Cardiac muscle cell (in vitro differentiated cells and primary cell): ENCODE measurements at regions not wholly inside any gene's neighbourhood (a gene's known extent, or its start where the extent isn't known, plus 50 kb on each side); places are given as distances from the start of the nearest gene placed in this dataset.
A peak's percentile ranks its signal among the peaks of the same experiment; 100 is the strongest.

Experiments used
- DNase-seq, 2 donors: peaks; one replicate each; pipeline versions ENCODE4 v3.0.0 to v3.0.0-alpha.2; 2010 to 2017; ENCODE audit warnings: low read depth in 1 of 2, low spot score in 1 of 2
- H3K27ac ChIP-seq: fragments of 200-600 bp; sonication (generic); 2 replicates; pipeline ENCODE4 v1.5.1; 2016
- H3K27me3 ChIP-seq: fragments of 200-600 bp; sonication (generic); 2 replicates; pipeline ENCODE4 v1.6.0; 2016; ENCODE audit warnings: control low read depth
- H3K36me3 ChIP-seq: fragments of 200-600 bp; sonication (generic); 2 replicates; pipeline ENCODE4 v1.5.1; 2016; ENCODE audit warnings: control low read depth
- H3K4me1 ChIP-seq: fragments of 200-600 bp; sonication (generic); 2 replicates; pipeline ENCODE4 v1.8.1; 2017; ENCODE audit warnings: low read depth, mild to moderate bottlenecking, mixed run types
- H3K4me3 ChIP-seq: fragments of 200-600 bp; sonication (generic); 2 replicates; pipeline ENCODE4 v1.5.1; 2016; ENCODE audit warnings: mild to moderate bottlenecking
- H3K9me3 ChIP-seq: fragments of 200-600 bp; sonication (generic); 2 replicates; pipeline ENCODE4 v1.5.1; 2017; ENCODE audit warnings: low read depth, mild to moderate bottlenecking, control low read depth
- CTCF ChIP-seq: IDR thresholded peaks from 2 replicates; pipeline ENCODE4 v1.5.1; 2012; ENCODE audit warnings: low read depth, mild to moderate bottlenecking, low read length

GRCh38 chr18:64278026-64278425, 129.1 kb upstream of the LINC00305 start:
- TF ChIP-seq CTCF: no peak
- Histone ChIP-seq H3K9me3 (no peaks in the 10 kb centered on the region), H3K27me3 (no peaks in the 10 kb centered on the region), H3K4me1 (no peaks in the 10 kb centered on the region), H3K36me3 (no peaks in the 10 kb centered on the region), H3K27ac (no peak overlapping the region), H3K4me3 (no peak overlapping the region)
- DNase-seq: no peak

GRCh38 chr18:64276311-64277090, 127.6 kb upstream of the LINC00305 start:
- Histone ChIP-seq H3K27me3 (no peaks in the 10 kb centered on the region), H3K27ac (no peak overlapping the region), H3K4me3 (no peak overlapping the region), H3K36me3 (no peaks in the 10 kb centered on the region), H3K4me1 (peaks cover 6% of the 10 kb centered on the region), H3K9me3 (no peaks in the 10 kb centered on the region)
- peak in 1 of 2 donors; percentile 22 for DNase-seq
- no peak for TF ChIP-seq CTCF

GRCh38 chr18:64275593-64276300, 126.9 kb upstream of the LINC00305 start:
- no peak overlapping the region for H3K4me3 ChIP-seq
- no peaks in the 10 kb centered on the region for H3K9me3 ChIP-seq
- H3K27me3 ChIP-seq: no peaks in the 10 kb centered on the region
- H3K4me1 ChIP-seq: peaks cover 10% of the 10 kb centered on the region
- H3K36me3 ChIP-seq: no peaks in the 10 kb centered on the region
- no peak for TF ChIP-seq CTCF
- DNase-seq: no peak
- no peak overlapping the region for H3K27ac ChIP-seq

- TF ChIP-seq CTCF: no peak
- Histone ChIP-seq H3K27ac (no peak overlapping the region), H3K9me3 (no peaks in the 10 kb centered on the region), H3K27me3 (no peaks in the 10 kb centered on the region), H3K36me3 (no peaks in the 10 kb centered on the region), H3K4me1 (peaks cover 10% of the 10 kb centered on the region), H3K4me3 (no peak overlapping the region)
- DNase-seq: no peak
These were observed 124.8 kb upstream of the LINC00305 start for GRCh38 chr18:64273724-64274123.

- Histone ChIP-seq H3K9me3 (no peaks in the 10 kb centered on the region), H3K27ac (no peak overlapping the region), H3K4me3 (no peak overlapping the region), H3K4me1 (peaks cover 10% of the 10 kb centered on the region), H3K27me3 (no peaks in the 10 kb centered on the region), H3K36me3 (no peaks in the 10 kb centered on the region)
- TF ChIP-seq CTCF: no peak
- DNase-seq: peak in 1 of 2 donors; percentile 3
These were observed 123.2 kb upstream of the LINC00305 start for GRCh38 chr18:64271975-64272659.
